GF-D8 (cell line): ENCODE measurements at regions not wholly inside any gene's neighbourhood (a gene's known extent, or its start where the extent isn't known, plus 50 kb on each side); places are given as distances from the start of the nearest gene placed in this dataset.
"Not testable (repeated sequence)": the region's sequence is repeated elsewhere in the genome, so short reads cannot be mapped to it uniquely, and the experiment has no call there.

Experiments
- DNase-seq: peaks from one replicate; lab custom pipeline; 2025; lab: John Stamatoyannopoulos, UW

DNA sequence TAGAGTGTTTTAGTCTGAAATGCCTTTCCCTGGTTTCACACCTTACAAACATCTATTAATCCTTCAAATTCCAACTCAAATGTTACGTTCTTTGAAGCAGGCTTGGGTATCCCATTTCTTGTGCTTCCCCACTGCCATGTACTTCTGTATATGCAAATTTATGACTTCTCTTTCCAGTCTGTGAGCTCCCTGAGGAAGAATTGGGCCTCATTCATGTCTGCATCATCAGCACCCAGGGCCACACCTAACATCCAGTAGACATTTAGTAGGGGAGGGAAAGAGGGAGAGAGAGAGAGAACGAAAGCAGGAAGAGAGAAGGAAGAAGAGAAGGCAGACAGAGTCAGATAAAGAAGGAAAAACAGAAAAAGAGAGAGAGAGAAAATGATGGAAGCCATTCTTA, 53.3 kb upstream of the KY start:
- DNase-seq, result no peak

DNA sequence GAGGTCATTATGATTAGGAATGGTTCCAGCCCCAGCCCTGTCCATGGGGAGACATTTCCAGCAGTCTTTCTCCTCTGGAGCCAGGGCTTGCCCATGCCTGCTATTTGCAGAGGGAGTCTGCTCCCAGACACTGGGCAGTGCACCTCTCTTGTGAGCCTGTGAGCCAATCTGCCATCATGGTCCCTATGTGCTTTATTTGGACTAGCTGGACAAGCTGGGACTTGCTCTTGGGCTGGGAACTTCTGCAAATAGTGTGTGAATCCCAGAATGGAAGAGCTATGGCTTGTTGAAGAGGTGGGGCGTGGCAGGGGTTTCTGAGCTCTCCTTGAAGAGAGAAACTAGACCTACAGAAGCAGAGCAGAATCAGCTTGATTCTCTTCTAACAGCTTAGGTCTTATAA, 53.7 kb upstream of the KY start:
- no peak for DNase-seq

DNA sequence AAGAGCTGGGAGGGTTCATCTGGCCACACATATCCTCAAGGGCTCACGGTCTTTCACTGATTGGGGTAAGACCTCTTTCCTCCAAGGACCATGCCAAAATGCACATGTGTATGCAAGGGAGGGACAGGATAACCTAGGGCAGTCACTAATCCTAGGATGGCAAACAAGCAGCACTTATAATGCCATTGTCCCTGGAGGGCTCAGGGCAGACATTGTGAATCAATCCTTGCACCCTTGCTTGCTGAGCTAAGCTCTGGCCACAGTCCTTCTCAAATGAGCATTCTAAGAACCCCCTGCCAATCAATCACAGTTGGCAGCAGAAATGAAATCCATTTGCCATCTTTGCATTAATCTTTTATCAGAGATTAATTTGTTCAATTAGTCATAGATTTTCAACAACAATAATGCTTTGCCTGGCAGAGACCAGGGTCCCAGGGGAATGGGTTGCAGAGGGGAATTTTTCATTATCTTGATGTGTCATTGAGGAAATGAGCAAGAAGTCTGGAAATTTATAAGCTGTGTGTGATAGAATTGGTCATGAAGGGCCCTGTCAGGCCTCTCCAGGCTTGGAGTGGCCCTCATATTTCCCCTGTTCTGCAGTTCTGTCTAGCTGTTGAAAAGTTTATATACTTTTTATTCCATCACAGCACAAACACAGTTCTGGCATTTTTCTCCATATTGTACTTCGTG, 57.2 kb upstream of the KY start:
- no peak for DNase-seq

DNA sequence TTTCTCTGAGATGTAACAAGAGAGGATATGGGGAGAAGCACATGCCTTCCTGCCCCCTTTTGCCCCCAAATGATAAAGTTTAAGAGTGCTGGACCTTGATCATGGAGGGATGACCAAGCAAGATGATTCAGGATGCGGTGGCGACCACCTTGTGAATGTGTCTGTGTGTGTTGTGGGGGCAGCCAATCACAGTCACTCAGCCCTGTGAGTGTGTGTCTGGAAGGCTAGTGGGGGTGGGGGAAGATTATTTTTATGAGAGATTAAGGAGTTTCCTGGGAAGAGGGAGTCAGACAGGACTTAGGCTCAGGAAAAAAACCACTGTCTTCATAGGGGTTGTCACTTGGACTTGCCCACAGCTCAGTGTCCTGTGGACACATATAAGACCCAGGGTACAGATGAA, 57.8 kb upstream of the KY start:
- DNase-seq, result no peak

DNA sequence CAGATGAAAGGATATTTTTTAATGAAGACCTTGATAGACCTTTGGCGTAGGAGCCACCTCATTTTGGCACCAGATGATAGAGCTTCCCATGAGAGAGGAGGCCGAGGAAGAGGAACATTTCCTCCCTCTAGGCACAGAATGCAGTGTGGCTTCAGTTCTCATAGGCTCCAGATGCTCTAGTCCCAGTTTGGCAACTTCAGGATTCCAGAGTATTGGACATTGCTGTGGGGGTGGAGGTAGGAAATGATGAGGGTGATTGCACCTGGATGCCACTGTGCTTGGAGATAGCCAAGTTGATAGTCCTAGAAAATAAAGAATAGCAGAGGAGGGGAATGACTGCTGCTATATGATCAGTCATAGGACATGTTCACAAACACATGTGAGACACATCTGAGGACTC, 58.3 kb upstream of the KY start:
- DNase-seq, result no peak

DNA sequence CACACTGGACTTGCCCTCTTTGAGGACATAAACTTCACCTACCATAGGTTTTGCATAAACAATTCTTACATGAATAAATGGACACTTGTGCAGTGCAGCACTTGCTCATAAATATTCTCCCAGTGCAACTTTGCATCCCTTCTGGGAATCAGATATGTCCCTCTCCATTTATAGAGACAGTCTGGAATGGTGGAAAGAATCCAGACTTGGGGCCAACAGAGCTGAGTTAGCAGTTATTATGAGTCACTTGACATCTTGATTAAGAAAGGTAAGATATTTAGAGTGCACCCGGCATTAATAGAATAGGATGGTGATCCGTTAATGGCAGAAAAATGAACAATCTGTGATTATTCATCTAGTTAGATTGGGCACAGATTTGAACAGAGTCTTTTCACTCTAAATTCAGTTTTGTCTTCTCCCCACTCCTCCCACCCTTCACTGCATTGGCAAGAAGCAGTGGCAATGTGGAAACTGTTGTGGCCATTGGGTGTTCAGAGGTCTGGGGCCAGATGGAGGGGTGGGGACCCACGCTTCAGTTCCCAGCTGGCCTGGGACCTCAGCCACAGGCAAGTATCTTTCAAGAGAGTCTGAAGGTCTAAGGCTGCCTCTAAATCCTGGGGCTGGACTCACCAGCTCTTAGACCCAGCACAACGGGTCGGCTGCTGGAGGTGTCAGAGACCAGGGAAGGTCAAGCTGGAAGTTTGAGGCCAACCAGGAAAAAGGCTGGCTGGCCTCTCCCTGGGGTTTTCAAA, 58.9 kb upstream of the KY start:
- no peak for DNase-seq

DNA sequence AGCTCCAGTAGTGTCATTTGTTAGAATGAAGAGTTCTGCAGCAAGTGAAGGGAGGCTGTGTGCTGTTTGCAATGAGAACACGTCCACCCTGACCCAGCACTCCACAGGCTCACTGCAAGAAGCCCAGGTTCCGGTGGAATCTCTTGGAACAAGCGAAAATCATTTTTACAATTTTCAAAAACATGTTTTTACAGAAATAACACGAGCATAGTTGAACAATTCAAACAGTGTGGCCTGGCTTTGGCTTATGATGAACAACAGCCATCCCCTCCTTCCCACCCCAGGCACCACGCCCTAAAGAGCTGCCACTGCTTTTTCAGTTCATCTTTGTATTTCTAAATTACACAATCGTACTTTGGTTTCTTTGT, 59.5 kb upstream of the KY start:
- DNase-seq, result no peak

DNA sequence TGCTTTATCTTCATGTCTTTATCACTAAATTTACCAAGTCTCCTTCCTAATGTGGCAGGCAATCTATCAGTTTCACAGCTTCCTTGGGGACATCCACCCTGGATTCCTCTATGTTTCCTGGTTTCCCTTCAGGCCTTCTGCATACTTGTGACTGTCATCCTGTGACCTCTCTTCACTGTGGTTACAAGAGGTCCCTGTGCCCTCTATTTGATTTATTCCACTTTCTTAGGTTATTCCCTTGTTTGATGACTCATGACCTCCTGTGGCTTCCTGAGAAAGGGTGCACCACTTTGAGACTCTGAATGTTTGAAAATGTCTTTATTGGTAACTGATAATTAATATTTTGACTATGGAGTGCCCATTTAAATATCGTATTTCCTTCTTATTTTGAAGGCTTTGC, 60.5 kb upstream of the KY start:
- DNase-seq, result no peak

DNA sequence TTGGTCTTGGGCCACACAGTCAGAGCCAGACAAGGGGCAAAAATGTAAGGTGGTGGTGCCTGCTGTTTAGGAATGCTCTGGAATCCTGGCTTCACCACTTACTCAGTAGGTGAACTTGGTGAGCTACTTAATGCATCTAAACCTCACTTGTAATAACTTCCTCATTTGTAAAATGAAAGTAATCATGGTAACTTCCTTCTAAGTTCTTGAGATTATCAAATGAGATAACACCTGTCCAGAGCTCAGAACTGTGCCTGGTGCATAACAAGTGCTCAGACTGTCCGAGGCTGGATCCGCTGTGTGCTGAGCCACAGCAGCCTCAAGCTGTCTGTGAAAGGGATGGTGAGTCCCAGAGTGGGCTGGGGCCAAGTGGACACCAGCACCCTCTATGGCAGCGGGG, 62.8 kb upstream of the KY start:
- DNase-seq, result no peak

DNA sequence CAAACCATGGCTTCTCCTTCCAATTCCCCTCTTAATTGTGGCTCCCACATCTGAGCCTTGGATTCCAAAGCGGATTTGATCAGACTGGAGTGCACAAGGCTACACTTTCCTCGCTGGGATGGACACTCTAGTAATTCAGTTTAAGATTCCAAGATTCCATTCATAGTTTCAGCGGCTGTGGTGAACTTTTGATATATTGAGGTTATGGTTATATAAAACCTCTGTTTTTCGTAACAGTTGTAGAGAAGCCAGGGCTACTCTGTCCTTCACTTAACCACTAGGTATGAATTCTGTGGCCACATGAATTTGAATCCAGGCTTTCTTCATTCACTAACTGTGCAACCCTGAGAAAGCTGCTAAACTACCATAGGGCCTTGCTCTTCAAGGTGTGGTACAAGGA, 67.9 kb upstream of the KY start:
- DNase-seq, result no peak

DNA sequence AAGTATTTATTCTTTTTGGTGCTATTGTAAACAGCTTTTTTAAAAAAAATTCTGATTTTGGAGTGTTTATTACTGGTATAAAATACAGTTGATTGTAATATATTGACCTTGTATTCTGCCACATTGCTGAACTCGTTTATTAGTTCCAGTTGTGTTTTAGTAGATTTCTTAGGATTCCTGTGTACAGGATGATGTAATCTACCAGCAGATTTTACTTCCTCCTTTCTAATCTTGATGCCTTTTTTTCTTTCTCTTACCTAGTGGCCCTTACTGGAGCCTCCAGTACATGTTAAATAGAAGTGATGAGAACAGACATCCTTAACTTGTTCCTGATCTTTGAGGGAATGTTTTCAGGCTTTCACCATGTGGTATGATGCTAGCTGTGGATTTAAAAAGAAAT, 70.4 kb upstream of the KY start:
- DNase-seq, result peak; percentile 43

DNA sequence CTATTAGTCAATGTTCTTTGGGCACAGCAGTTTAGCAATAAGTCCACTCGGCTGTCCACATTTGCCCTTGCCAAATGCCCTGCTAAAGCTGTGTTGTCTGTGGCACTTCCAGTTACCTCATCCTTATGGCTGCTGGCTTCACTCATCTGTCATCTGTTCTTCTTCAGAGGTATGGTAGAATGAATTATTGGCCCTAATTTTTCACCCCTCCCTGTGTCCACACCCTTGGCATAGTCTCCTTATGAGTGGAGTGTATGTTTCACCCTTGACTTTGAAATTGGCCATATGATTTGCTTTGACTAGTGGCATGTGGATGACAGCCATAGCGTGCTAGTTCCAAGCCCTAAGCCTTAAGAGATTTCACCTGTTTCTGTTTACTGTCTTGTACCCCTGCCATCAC, 72.1 kb upstream of the EPHB1 start:
- no peak for DNase-seq

DNA sequence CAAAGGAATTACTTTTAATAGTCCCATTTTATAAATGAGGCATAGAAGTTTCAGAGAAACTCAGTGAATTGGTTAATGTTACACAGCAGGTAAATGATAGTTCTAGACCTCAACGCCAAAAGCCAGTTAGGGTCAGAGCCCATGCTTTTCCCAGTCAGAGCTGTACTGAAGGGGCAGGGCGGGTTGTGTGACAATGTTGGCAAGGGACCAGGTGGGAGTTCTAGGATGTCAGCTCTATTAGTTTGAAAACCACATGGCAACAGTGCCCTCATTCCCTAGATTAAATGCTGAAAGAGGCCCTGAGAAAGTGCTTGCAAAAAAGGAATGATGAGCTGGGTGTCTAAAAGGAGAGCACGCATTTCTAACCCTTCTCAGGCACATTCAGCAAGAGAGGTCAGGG, 65.4 kb upstream of the EPHB1 start:
- DNase-seq, result no peak

DNA sequence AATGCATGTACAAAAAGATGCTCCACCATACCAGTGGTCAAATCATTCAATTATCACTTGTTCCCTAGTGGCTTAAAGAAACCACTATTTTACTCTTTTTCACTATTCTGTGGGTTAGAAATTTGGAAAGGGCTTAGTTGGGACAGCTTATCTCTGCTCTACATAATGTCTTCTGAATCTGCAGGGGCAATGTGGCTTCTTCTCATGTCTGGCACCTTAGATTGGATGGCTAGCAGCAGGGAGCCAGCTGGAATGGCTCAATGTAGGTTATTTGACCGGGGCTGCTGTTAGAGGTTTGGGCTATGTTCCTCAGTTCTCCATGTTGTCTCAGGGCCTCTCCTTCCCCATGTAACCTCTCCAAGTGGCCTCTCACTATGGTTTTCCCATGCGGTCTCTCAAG, 57.5 kb upstream of the EPHB1 start:
- no peak for DNase-seq

DNA sequence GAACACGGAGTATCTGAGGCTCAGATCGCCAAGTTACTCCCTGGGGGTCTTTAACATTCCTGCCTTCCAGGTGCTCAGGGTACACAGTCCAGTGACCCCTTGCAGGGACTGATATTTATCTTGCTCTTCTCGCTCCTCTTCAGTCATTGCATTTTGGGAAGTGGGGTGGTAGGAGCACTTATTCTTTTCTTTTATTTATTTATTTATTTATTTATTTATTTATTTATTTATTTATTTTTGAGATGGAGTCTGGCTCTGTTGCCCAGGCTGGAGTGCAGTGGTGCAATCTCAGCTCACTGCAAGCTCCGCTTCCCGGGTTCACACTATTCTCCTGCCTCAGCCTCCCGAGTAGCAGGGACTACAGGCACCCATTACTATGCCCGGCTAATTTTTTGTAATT, 55.0 kb upstream of the EPHB1 start:
- DNase-seq, result not testable (repeated sequence)

DNA sequence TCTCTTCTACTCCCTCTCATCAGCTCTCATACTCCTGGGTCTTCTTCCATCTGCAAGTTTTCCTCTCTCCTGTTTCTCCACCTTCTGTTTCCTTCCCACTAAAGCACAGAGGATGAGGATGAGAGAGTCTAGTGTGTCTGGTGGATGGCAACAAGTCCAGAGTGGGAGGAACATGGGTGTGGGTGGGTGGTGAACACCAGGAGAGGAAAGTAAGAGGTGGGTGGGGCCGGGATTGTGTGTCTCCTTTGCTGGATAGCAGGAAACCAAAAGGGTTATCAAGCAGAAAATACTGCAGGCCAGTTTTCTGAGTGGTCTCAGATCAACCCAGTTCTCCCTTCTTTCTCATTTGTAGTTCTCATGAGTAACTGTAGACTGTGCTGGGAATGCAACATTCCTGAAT, 52.9 kb upstream of the EPHB1 start:
- no peak for DNase-seq

DNA sequence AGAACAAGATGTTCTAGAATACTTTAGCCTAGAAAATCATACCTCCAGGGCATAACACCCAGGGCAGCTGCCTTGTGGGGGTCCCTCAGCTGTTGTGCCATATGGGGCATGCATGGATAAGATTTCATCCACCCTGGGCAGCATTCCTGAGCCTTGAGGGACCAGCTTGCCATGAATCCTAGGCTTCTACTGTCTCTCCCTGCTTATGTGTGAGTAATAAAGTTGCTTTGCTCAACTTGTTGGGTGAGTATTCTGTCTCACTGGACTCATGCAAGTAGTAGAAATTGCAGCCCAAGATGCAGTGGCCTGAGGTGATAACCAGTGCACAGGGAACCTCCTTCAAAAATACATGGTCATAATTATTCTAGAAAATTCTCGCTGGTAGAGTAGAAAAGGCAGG, 52.1 kb upstream of the EPHB1 start:
- no peak for DNase-seq
